Fibroblast of skin of scalp (primary cell): ENCODE measurements at regions not wholly inside any gene's neighbourhood (a gene's known extent, or its start where the extent isn't known, plus 50 kb on each side); places are given as distances from the start of the nearest gene placed in this dataset.
"Not testable (repeated sequence)": the region's sequence is repeated elsewhere in the genome, so short reads cannot be mapped to it uniquely, and the experiment has no call there.

Experiments
- DNase-seq: peaks from one replicate; pipeline ENCODE4 v3.0.0-alpha.2; 2013

DNA sequence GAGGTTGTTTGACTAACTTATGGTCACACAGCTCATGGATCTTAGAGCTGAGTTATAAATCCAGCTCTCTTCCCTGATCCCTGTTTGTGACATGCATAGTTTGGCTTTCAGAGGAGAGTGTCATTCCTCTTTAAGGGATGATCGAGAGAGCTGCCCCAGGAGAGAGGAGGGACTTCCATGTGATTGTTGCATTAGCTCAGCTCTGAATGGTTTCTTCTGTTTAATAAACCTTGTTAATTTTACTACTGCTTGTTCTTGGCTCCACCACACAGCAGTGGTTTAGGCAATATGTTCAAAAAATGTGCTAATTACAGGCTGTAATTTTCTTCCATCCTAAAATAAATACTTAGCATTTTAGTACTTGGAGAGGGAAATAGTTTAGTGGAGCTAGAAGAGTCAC is 152.5 kb downstream of the C12orf75 start:
- DNase-seq = peak; percentile 58

DNA sequence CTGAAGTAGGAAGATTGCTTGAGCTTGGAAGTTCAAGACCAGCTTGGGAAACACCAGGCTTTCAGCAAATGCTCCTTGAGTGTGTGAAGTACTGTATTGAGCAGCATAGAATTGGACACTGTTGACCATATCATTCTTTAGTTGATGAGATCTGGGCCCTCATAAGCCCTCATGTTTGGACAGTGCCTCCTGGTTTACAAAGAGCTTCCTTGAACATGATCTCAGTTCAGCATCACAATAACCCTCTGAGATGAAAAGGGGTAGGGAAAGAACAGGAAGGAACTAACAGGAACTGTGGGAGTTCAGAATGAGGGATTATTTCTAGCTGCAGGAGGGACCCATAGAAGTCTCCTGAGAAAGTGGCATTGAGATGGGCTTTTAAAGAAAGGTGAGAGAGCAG is 153.2 kb downstream of the C12orf75 start:
- no peak for DNase-seq

DNA sequence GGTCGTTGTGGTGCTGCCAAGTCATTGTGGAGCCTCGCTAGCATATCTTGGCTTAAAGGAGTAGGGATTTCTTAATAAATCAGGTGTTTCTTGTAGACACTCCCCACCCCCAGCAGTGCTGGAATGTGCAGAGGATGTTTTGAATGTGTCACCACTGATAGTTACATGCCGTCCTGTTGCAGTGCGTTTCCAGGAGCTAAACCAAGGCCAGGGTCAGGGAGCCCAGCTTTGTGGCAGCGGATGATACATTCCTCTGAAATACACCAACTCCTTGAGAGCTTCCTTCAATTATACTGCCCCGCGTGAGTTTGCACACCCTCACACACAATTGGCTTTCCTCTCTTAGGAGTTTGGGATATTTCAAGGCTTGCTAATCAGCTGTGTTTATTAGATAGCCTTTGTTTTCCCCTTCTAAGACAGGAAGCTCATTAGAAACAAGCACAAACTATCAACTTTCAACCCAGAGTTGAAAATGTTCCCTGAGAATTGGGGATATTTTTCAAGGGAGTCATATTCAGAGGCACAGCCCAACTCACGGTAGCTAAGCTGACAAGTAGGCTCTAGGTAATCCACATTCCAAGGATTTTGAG is 154.9 kb downstream of the C12orf75 start:
- peak; percentile 66 for DNase-seq

DNA sequence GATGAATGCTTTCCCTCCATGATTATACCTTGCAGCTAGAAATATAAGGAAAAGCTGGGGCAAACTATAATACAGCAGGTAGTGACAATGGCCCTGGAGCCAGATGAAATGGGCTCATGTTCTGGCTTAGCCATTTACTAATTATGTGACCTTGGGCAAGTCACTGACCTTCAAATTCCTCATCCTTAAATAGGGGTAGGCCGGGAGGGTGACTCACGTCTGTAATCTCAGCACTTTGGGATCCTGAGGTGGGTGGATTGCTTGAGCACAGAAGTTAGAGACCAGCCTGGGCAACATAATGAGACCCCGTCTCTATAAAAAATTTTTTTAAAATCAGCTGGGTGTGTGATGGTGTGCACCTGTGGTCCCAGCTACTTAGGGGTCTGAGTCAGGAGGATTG is 155.4 kb downstream of the C12orf75 start:
- no peak for DNase-seq

DNA sequence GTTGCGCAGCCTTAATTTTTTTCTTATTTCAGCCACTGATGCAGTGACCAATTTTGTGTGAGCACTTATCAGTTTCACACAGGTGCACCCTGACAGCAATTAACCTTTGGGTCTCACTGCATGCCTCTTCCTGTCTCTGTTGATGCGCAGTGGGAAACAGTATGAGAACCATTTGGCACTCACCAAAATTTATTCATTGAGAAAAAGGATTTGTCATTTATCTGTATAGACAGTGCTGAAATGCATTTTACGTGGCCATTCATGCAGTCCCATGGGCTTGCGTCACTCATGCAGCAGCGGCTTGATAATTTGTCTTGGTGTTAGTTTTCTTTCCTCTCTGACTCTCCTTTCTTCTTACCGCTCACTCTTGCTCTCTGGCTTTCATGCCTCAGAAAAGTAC is 157.5 kb downstream of the C12orf75 start:
- DNase-seq = no peak

DNA sequence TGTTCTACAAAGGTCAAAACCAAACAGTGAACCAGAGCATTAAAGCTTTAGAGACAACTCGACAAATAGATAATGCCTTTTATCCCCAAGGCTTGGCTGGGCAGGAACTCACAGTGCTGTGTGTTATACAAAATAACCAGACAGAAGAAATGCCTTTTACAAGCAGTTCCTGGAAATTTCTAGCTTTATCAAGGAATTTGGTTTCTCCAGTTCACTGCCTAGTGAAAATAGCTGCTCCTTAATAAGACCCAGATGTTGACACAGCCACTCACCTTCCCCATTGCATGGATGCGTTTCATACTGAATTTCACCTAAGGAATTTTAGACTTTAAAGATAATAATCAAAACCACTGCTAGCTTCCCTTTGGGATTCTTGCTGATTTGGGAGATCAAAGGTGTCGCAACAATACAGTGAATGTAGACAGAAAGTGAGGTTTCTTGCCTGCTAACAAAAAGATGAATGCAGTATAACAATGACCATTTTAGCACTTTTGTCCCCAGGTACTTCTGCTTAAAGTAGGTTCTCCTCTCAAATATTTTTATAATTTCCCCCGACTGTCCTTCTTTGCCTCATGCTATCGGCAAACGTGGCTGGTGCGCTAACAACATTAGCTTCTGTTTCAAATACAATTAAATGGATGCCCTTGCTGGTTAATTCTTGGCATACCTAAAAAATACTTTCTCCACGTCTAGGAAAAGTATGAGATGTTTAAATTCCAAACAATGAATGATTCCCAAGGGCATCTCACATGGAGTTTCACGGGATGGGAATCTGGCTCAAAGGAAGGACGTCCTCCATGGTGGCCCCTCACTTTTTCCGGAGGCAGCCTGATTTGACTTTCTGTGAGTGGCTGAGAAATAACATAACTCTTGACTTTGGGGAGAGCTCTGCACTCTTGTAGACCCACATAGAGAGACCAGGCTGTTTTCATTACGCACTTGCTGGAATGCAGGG is 162.4 kb downstream of the C12orf75 start:
- DNase-seq = peak; percentile 96

DNA sequence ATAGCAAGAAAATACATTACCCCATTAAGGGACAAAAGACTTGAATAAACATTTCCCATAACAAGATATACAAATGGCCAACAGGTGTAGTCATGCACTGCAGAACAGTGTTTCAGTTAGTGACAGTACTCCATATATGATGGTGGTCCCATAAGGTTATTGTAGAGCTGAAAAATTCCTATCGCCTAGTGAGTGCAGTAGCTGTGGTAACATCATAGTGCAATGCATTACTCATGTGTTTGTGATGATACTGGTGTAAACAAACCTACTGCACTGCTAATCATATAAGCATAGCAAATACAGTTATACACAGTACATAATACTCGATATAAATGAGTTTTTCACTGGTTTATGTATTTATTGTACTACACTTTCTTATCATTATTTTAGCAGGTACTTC is 168.7 kb downstream of the C12orf75 start:
- no peak for DNase-seq

DNA sequence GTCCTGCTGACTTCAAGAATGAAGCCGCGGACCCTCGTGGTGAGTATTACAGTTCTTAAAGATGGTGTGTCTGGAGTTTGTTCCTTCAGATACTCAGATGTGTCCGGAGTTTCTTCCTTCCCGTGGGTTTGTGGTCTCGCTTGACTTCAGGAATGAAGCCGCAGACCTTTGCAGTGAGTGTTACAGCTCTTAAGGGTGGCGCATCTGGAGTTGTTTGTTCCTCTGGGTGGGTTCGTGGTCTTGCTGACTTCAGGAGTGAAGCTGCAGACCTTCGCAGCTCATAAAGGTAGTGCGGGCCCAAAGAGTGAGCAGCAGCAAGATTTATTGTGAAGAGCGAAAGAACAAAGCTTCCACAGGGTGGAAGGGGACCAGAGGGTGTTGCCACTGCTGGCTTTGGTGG is 170.2 kb downstream of the C12orf75 start:
- DNase-seq = not testable (repeated sequence)

DNA sequence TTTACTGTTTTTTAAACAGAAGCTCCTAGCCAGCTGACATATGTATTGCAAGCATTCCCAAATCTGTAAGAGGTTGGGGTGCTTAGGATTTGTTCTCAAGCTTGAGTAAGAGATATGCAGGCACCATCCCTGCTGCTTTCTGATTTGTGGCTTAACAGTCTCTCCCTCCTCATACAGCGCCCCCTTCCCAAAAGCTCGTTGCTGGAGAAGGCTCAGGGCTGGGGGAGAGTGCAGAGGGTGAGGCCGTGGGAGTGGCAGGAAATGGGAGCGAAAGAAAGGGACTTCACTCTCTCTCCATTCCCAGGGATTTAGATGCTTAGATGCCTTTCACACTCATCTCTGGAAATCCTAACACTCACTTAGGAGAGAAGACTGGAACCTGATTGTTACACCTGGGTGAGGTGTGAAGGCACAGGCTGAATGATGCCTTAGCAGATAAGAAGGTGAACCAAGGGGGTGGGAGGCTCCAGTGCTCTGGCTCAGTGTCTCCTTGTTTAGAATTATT is 172.0 kb downstream of the C12orf75 start:
- no peak for DNase-seq

DNA sequence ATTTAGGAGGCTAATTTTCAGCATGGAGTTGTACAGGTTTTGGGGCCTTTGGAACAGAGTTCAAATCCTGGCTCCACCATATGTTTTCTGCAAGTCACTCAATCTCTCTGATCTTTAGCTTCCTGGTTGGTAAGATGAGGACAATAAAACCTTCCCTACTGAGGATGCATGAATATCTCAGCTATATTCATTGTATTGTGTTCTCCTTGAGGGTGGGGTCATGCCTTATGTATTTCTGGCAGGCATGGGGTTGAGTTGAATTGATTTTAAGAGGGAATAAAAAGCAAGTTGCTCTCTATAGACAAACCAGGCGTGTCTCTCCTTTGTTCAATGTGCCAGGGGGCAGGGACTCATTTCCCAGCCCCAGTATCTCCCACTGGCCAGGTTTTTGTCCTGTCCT is 173.1 kb downstream of the C12orf75 start:
- no peak for DNase-seq

DNA sequence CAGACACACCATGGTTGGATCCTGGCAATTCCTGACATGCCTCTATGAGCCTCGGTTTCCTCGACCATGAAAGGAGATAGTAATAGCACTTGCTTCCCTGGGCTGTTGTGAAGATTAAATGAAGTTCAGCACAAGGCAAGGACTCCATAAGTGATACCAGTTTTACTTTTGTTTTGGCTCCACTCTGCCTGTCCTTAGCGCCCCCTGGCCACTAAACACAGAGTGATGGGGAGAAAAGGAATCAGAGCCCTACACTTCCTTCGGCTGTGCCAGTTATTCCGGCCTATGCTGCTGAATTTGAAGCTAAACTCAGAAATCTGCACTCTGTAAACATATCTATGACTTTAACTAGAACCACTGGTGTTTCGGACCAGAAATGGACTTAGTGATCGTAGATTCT is 173.8 kb downstream of the C12orf75 start:
- DNase-seq = no peak

DNA sequence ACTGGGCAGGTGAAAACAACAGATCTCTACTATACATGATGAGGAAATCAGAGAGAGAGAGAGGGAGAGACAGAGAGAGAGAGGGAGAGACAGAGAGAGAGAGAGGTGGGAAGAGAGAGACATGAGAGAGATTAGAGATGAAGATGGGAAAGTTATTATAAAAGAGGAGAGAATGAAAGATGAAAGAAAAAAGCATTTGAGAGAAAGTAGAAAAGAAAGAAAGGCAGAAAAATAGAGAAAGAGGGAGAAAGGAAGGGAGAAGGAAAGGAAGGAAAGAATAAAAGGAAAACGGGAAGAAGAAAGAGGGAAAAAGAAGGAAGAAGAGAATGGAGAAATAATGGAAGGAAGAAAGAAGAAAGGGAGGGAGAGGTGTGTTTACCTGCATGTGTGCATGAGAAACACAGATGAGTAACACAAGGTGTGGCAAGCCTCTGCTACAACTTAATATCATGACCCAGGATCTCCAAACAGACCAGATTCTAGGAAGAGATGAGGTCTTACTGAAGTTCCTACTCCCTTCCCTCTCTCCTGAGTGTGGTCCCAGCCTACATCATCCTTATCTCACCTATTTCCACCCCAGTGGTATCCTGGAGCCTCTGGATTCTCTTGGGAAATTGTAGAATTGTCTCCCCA is 176.3 kb downstream of the C12orf75 start:
- no peak for DNase-seq

DNA sequence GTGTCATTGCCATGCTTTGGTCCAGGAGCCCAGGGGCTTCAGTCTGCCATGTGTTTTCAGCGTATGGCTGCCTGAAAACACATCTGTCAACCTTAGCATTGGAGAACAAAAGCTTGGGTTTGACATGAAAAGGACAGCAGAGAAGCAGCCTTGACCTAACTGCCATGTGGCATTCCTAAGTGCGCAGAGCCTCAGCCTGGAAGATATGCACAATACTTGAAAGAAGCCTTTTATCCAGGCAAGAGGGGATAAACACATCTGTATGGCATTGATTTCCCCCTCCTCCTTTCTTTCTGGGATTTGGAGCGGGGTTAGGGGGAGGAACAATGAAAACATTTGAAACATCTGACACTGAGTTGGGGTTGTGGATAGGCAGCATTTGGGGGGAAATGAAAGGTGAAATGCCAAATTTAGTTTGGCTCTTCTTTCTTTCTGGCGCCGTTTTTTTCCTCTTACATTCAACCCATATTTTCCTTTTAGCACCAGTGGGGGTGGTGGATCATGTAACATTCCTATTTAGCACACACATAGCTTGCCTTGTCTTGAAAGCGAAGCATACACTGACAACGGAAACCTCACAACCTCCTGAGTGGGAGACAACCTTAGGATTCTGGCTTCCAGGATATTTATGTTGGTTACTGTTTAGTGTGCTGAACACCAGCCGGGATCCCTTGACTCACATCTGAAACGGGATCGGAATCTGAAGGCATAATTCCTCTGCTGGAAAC is 177.0 kb downstream of the C12orf75 start:
- DNase-seq = peak; percentile 88

DNA sequence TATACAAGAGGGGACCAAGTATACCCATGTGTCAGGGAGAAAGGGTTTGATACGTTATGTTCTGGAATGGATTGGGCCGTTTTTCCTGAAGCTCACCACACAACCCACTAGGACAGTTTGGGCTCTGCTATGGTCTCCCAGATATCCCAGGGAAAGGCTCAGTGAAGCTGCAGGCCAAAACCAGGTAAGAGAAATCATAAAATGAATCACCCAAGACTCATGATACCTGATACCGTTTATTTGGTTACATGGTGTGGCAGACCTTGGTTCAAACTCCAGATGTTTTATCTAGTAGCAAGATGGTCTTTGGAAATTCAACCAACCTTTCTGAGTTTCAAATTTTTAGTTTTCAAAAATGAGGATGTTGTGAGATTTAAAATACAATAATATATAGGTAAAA is 177.6 kb downstream of the C12orf75 start:
- no peak for DNase-seq

DNA sequence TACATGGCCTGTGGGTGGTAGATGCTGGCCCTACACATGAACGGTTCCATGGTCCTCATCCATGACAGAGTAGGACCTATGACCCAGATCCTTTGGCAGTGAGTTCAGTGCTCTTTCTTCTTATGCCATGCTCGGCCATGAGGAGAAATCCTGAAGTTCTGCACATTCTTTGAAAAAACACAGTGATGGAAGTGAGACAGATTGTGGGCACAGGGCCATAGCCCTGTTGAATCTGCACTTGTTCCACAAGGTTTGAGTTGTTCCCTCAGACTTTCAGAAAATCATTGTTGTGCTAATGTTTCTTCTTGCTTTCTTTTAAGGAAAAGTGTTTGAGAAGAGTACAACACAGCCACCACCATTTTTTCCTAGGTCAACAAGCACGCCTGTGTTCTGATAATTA is 180.0 kb downstream of the C12orf75 start:
- DNase-seq = no peak

DNA sequence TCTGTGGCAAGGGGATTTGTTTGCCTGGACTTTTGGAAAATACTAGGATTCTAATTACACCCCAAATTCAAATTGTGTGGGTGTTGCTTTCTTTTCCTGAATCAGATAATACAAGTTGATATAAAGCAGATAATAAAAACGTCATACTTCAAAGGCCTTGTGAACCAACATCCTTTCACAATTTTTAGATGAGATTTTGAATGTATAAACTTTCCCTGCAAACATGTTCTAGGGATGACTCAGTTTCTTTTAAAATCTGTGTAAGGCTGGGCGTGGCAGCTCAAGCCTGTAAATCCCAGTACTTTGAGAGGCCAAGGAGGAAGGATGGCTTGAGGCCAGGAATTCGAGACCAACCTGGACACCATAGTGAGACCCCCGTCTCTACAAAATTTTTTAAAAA is 182.4 kb downstream of the C12orf75 start:
- DNase-seq = not testable (repeated sequence)

DNA sequence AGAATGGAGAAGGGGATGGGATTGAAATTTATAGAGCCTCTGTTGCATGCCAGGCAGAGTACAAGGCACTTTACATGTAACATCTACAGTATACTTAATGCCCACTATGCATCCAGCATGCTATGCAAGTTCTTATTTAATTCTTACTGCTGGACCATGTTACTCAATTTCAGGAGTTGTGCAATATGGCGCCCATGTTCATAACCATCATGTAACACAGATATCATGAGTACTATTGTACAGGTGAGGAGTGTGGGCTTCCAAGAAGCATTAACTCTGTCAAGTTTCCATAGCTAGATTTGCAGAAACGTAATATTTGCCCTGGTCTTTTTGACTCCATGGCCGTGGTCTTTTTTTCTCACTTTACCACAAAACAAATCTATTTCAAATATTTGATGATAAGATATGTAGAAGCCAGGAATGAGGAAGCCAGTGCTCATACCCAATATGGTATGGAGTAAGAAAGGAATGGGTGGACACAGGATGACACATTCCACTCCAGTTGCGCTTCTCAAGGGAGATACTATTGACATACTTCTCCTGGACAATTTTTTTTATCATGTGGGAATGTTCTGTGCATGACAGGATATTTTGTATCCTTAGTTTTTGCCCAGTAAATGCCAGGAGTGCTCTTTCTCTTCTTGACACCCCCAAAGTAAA is 191.8 kb downstream of the C12orf75 start:
- peak; percentile 98 for DNase-seq

DNA sequence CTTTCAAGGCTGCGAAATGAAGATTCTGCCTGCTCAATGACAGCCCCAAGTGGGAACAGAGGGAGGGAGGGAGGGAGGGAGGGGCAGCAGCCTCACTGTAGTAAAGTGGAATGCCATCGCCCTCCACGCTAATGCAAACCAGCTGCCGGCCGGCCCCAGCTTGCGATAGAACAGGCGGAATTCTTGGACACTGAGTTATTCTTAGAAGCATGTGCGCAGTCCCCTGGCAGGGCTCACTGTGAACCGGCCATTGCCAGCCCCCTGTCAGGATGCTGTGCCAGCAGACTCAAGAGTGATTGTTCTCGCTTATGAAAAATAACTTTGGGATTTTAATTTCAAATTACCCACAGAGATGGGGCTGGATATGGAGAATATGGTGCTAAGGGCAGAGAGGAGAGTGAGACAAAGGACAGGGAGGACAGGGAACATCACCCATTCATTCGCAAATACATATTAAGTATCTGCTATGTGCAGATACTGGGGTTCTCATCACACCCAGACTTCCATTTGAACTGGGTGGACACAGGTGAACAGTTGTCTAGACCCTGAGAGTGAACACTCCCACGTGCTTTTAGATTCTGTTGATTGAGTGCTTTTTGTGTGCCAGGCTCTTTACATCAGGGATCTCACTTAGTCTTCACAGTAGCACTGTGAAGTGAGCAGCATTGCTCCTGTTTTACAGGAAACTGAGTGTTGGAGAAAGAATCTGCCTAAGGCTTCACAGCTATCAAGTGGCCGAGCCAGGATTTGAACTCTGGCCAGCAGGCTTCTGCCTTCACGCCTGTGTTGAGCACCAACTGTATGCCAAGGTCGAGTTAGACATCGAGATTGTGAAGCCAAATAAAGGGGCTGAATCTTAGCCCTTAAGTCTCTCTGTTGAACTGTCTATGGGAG is 192.9 kb downstream of the C12orf75 start:
- DNase-seq = peak; percentile 99

DNA sequence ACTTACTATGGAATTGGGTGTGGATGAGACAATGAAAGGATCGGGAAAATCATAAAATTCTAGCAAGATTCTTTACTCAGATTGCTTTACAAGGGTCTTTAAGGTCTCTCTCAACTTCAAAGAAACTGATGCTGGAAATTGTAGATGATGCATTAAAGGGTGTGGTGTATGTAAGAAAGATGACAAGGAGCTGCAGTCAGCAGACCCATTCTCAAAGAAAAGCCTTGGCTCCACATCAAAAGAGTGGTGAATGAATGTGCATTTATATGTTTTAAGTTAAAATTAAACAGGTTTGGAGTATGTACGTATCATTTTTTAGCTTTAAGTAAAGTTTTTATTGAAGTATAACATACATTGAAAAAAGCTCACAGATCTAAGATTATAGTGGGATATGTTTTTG is 194.5 kb downstream of the C12orf75 start:
- DNase-seq = peak; percentile 42

DNA sequence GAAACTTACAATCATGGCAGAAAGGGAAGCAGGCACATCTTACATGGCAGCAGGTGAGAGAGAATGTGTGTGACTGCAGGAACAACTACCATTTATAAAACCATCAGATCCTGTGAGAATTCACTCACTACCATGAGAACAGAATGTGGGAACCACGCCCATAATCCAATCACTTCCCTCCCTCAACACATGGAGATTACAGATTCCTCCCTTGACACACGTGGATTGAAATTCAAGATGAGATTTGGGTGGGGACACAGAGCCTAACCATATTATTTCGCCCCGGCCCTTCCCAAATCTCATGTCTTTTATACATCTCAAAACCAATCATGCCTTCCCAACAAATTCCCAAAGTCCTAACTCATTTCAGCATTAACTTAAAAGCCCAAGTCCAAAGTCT is 203.6 kb downstream of the C12orf75 start:
- DNase-seq = no peak

DNA sequence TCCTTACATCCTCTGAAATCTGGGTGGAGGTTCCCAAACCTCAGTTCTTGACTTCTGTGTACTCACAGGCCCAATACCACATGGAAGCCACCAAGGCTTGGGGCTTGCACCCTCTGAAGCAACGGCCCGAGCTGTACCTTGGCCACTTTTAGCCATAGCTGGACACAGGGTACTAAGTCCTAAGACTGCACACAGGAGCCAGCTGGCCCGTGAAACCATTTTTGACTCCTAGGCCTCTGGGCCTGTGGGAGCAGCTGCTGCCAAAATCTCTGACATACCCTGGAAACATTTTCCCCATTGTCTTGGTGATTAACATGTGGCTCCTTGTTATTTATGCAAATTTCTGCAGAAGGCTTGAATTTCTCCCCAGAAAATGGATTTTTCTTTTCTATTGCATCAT is 204.5 kb downstream of the C12orf75 start:
- not testable (repeated sequence) for DNase-seq
